ENCODE measurements at regions not wholly inside any gene's neighbourhood (a gene's known extent, or its start where the extent isn't known, plus 50 kb on each side); places are given as distances from the start of the nearest gene placed in this dataset.

DNA sequence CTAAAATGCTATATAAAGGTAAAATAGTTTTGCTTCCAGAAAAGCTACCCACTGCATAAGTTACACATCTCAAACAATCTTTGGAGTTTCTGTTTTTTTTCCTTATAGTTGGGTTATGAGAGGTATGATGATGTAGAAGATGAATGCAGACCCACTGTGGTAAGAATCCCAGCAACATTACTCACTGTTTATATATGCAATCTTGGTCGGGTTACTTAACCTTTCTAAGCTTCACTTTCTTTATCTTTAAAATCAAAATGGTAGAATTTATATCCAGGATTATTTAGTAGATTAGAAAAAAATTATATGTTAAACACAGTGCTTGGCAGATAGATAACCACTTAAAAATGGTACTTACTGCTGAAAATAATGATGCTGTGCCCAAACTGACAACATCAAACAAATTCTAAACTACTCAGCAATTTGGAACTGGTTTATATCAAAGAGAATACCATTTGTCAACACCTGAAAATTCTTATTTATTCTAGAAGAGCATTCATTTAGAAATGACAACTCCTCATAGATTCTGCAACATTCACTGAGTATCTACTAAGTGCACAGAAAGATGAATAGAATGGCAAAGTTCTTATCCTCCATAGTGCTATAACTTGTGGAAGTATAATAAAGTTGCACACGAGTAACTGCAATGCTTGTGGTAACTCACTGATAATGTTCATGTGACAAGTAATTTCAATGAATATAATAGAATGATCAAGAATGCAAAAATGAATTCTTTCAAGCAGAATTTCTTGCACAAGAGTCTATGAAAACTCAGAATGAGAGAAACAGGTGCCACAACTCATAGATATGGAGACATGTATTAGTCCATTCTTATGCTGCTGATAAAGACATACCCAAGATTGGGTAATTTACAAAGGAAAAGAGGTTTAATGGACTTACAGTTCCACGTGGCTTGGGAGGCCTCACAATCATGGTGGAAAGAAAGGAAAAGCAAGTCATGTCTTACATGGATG is 129.0 kb upstream of the SLC7A14 start:
- H3K36me3 ChIP-seq (ENCODE audit: insufficient read depth, low read length): no peaks in the 10 kb centered on the region
- no peak overlapping the region for H3K4me3 ChIP-seq (ENCODE audit: low read length)
- H3K27ac ChIP-seq (ENCODE audit: low read depth, low read length): no peak overlapping the region
- 86% methylated on average over 2 of the region's 3 CpGs for WGBS
- H3K9ac ChIP-seq (ENCODE audit: low read depth, low read length): no peak overlapping the region
- H3K27me3 ChIP-seq (ENCODE audit: insufficient read depth, low read length): no peaks in the 10 kb centered on the region
- H3K9me3 ChIP-seq (ENCODE audit: insufficient read depth, low read depth, low read length): peaks cover 11% of the 10 kb centered on the region; the same call in 1 of the 2 replicates
- H3K4me1 ChIP-seq (ENCODE audit: insufficient read depth, low read length): no peaks in the 10 kb centered on the region

DNA sequence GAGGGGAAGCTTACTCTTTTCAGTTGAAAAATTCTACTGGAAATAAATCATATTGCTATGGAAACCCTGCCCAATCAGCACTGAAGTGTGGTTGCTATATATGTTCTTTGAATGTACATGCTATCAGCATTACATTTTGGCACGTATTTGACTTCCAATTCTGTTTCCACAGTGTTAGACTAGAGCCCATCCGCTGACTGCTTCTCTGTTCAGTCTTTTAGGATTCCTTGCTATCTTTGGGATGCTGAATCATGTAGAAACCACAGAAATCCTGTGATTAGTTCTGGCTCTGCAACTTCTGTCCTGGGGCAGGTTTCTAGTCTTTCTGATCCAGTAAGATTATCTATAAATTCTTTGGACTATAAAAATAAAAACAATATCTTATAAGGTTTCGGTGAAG is 128.2 kb upstream of the SLC7A14 start:
- H3K36me3 ChIP-seq (ENCODE audit: insufficient read depth, low read length): no peaks in the 10 kb centered on the region
- 95% methylated on average over 2 of the region's 3 CpGs for WGBS
- H3K27ac ChIP-seq (ENCODE audit: low read depth, low read length): no peak overlapping the region
- H3K9ac ChIP-seq (ENCODE audit: low read depth, low read length): no peak overlapping the region
- no peak overlapping the region for H3K4me3 ChIP-seq (ENCODE audit: low read length)
- H3K27me3 ChIP-seq (ENCODE audit: insufficient read depth, low read length): no peaks in the 10 kb centered on the region
- H3K9me3 ChIP-seq (ENCODE audit: insufficient read depth, low read depth, low read length): peaks cover 14% of the 10 kb centered on the region; the same call in 1 of the 2 replicates
- no peaks in the 10 kb centered on the region for H3K4me1 ChIP-seq (ENCODE audit: insufficient read depth, low read length)

GRCh38 chr3:170713653-170714052 is 127.8 kb upstream of the SLC7A14 start:
- Histone ChIP-seq H3K9ac (ENCODE audit: low read depth, low read length) (no peak overlapping the region), H3K36me3 (ENCODE audit: insufficient read depth, low read length) (no peaks in the 10 kb centered on the region), H3K27ac (ENCODE audit: low read depth, low read length) (no peak overlapping the region), H3K27me3 (ENCODE audit: insufficient read depth, low read length) (no peaks in the 10 kb centered on the region), H3K4me3 (ENCODE audit: low read length) (no peak overlapping the region), H3K4me1 (ENCODE audit: insufficient read depth, low read length) (no peaks in the 10 kb centered on the region), H3K9me3 (ENCODE audit: insufficient read depth, low read depth, low read length) (peaks cover 11% of the 10 kb centered on the region; the same call in 1 of the 2 replicates)
- WGBS: 97% methylated on average over 3 of the region's 4 CpGs

DNA sequence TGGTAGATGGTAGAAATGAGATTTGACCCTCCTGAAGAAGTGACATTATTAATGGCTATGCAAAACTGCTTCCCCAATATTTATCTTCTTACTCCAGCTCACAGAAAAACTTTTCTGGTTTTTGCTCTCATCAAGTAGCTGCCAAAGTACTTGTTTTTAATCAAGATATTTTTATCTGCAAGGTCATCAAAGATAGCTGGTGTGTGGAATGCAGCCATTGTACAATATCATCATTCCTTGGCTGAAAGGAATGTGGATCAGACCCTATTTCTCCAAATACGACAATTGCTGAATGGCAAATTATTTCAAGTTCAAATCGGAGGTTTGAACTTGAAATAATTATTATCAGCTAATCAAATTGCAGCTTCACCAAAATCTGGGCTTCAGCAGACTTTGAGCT is 126.9 kb upstream of the SLC7A14 start:
- H3K4me1 ChIP-seq (ENCODE audit: insufficient read depth, low read length): no peaks in the 10 kb centered on the region

DNA sequence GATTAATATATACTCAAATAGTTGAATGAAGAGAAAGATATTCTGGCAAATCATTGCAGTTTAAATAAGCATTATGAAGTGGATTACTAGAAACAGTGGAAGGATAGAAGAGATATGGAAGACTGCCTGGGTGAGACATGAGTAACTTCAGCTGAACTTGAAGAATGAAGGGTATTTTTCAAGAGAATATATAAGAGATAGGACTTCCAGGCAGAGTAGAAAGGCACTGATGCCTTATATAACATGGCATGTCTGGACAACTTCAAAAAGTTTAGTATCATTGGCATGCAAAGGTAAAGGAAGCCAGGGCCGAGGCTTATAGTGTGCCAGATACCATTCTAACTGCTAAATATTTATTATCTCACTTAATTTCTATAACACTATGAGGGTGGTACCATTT is 126.5 kb upstream of the SLC7A14 start:
- no peak overlapping the region for H3K9ac ChIP-seq (ENCODE audit: low read depth, low read length)
- H3K4me3 ChIP-seq (ENCODE audit: low read length): no peak overlapping the region
- H3K9me3 ChIP-seq (ENCODE audit: insufficient read depth, low read depth, low read length): peaks cover 9% of the 10 kb centered on the region; the same call in 1 of the 2 replicates
- no peak overlapping the region for H3K27ac ChIP-seq (ENCODE audit: low read depth, low read length)
- no peaks in the 10 kb centered on the region for H3K4me1 ChIP-seq (ENCODE audit: insufficient read depth, low read length)
- H3K27me3 ChIP-seq (ENCODE audit: insufficient read depth, low read length): no peaks in the 10 kb centered on the region
- no CpG with 5 or more reads among the region's 1 CpG for WGBS
- H3K36me3 ChIP-seq (ENCODE audit: insufficient read depth, low read length): no peaks in the 10 kb centered on the region

More for the DNA sequence above, 126.9 kb upstream of the SLC7A14 start:
- Histone ChIP-seq H3K4me3 (ENCODE audit: low read length) (no peak overlapping the region), H3K9ac (ENCODE audit: low read depth, low read length) (no peak overlapping the region), H3K27ac (ENCODE audit: low read depth, low read length) (no peak overlapping the region), H3K27me3 (ENCODE audit: insufficient read depth, low read length) (no peaks in the 10 kb centered on the region), H3K9me3 (ENCODE audit: insufficient read depth, low read depth, low read length) (peaks cover 9% of the 10 kb centered on the region; the same call in 1 of the 2 replicates), H3K36me3 (ENCODE audit: insufficient read depth, low read length) (no peaks in the 10 kb centered on the region)
- WGBS: 96% methylated on average over 2 of the region's 2 CpGs

GRCh38 chr3:170711786-170712185 is 125.9 kb upstream of the SLC7A14 start:
- Histone ChIP-seq H3K36me3 (ENCODE audit: insufficient read depth, low read length) (no peaks in the 10 kb centered on the region), H3K27ac (ENCODE audit: low read depth, low read length) (no peak overlapping the region), H3K27me3 (ENCODE audit: insufficient read depth, low read length) (no peaks in the 10 kb centered on the region), H3K4me3 (ENCODE audit: low read length) (no peak overlapping the region), H3K9me3 (ENCODE audit: insufficient read depth, low read depth, low read length) (peaks cover 9% of the 10 kb centered on the region; the same call in 1 of the 2 replicates), H3K9ac (ENCODE audit: low read depth, low read length) (no peak overlapping the region), H3K4me1 (ENCODE audit: insufficient read depth, low read length) (no peaks in the 10 kb centered on the region)

GRCh38 chr3:170709046-170709445 is 123.2 kb upstream of the SLC7A14 start:
- H3K27ac ChIP-seq (ENCODE audit: low read depth, low read length): no peak overlapping the region
- H3K36me3 ChIP-seq (ENCODE audit: insufficient read depth, low read length): no peaks in the 10 kb centered on the region
- WGBS: 85% methylated on average over 1 of the region's 1 CpG
- no peak overlapping the region for H3K9ac ChIP-seq (ENCODE audit: low read depth, low read length)
- no peak overlapping the region for H3K4me3 ChIP-seq (ENCODE audit: low read length)
- peaks cover 9% of the 10 kb centered on the region; the same call in 1 of the 2 replicates for H3K9me3 ChIP-seq (ENCODE audit: insufficient read depth, low read depth, low read length)
- no peaks in the 10 kb centered on the region for H3K4me1 ChIP-seq (ENCODE audit: insufficient read depth, low read length)
- no peaks in the 10 kb centered on the region for H3K27me3 ChIP-seq (ENCODE audit: insufficient read depth, low read length)

GRCh38 chr3:170707899-170708298 is 122.0 kb upstream of the SLC7A14 start:
- peaks cover 9% of the 10 kb centered on the region; the same call in 1 of the 2 replicates for H3K9me3 ChIP-seq (ENCODE audit: insufficient read depth, low read depth, low read length)
- no peak overlapping the region for H3K9ac ChIP-seq (ENCODE audit: low read depth, low read length)
- no peaks in the 10 kb centered on the region for H3K27me3 ChIP-seq (ENCODE audit: insufficient read depth, low read length)
- H3K36me3 ChIP-seq (ENCODE audit: insufficient read depth, low read length): no peaks in the 10 kb centered on the region
- 92% methylated on average over 2 of the region's 2 CpGs for whole genome bisulfite sequencing
- no peak overlapping the region for H3K4me3 ChIP-seq (ENCODE audit: low read length)
- H3K4me1 ChIP-seq (ENCODE audit: insufficient read depth, low read length): 0 out of 2 replicates have a peak, but pooled peaks cover 5% of the 10 kb centered on the region
- no peak overlapping the region for H3K27ac ChIP-seq (ENCODE audit: low read depth, low read length)

DNA sequence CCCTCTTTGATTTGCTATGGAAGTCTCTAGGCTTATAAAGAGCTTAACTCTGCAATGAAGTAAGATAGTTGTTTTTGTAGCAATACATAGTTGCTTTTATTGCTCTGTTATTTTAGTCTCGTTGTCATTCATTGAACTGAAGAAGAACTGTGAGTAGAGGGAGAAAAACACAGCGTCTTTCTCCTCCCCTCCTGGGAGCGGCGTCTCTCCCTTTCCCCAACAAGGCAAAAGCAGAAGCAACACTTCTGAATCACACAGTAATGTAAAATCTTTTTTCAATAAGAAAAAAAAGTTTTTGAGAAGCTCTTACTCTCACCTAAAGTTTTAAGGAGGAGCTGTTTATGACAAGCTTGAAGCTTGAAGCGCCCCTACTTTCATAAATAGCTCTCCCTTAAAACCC is 119.3 kb upstream of the SLC7A14 start:
- Histone ChIP-seq H3K36me3 (ENCODE audit: insufficient read depth, low read length) (no peaks in the 10 kb centered on the region), H3K9ac (ENCODE audit: low read depth, low read length) (no peak overlapping the region), H3K27me3 (ENCODE audit: insufficient read depth, low read length) (no peaks in the 10 kb centered on the region), H3K4me3 (ENCODE audit: low read length) (no peak overlapping the region), H3K9me3 (ENCODE audit: insufficient read depth, low read depth, low read length) (peaks cover 6% of the 10 kb centered on the region; the same call in 1 of the 2 replicates), H3K4me1 (ENCODE audit: insufficient read depth, low read length) (0 out of 2 replicates have a peak, but pooled peaks cover 5% of the 10 kb centered on the region), H3K27ac (ENCODE audit: low read depth, low read length) (no peak overlapping the region)
- WGBS: 72% methylated on average over 2 of the region's 5 CpGs

GRCh38 chr3:170703121-170703588 is 117.3 kb upstream of the SLC7A14 start:
- no peaks in the 10 kb centered on the region for H3K36me3 ChIP-seq (ENCODE audit: insufficient read depth, low read length)
- no peak overlapping the region for H3K27ac ChIP-seq (ENCODE audit: low read depth, low read length)
- H3K27me3 ChIP-seq (ENCODE audit: insufficient read depth, low read length): no peaks in the 10 kb centered on the region
- H3K9ac ChIP-seq (ENCODE audit: low read depth, low read length): no peak overlapping the region
- H3K4me1 ChIP-seq (ENCODE audit: insufficient read depth, low read length): peaks cover 8% of the 10 kb centered on the region; the same call in 1 of the 2 replicates
- H3K4me3 ChIP-seq (ENCODE audit: low read length): no peak overlapping the region
- no peaks in the 10 kb centered on the region for H3K9me3 ChIP-seq (ENCODE audit: insufficient read depth, low read depth, low read length)
- WGBS: 85% methylated on average over 1 of the region's 1 CpG

All from HUES64 (cell line).